ENCODE measurements at regions not wholly inside any gene's neighbourhood (a gene's known extent, or its start where the extent isn't known, plus 50 kb on each side); places are given as distances from the start of the nearest gene placed in this dataset.
"Not testable (repeated sequence)": the region's sequence is repeated elsewhere in the genome, so short reads cannot be mapped to it uniquely, and the experiment has no call there.

- in situ Hi-C loops (cut with MboI; ENCODE audit: low sequenced_read_pairs): not testable (repeated sequence)
Measured at GRCh38 chr10:109809954-109810353, 113.4 kb downstream of the XPNPEP1 start.

- in situ Hi-C loops (cut with MboI; ENCODE audit: low sequenced_read_pairs): not testable (repeated sequence)
Measured at GRCh38 chr10:109801191-109801590, 122.1 kb downstream of the XPNPEP1 start.

GRCh38 chr10:109790647-109791046 lies 132.7 kb downstream of the XPNPEP1 start:
- in situ Hi-C loops (cut with MboI; ENCODE audit: low sequenced_read_pairs): no loop called here

GRCh38 chr10:109784236-109784635 lies 139.1 kb downstream of the XPNPEP1 start:
- in situ Hi-C loops (cut with MboI; ENCODE audit: low sequenced_read_pairs): no loop called here

- in situ Hi-C loops (cut with MboI; ENCODE audit: low sequenced_read_pairs): no loop called here
Measured at GRCh38 chr10:109783286-109783685, 140.0 kb downstream of the XPNPEP1 start.

GRCh38 chr10:109780997-109781396 lies 142.3 kb downstream of the XPNPEP1 start:
- in situ Hi-C loops (cut with MboI; ENCODE audit: low sequenced_read_pairs): no loop called here

- in situ Hi-C loops (cut with MboI; ENCODE audit: low sequenced_read_pairs): no loop called here
Measured at GRCh38 chr10:109778993-109779392, 144.3 kb downstream of the XPNPEP1 start.

GRCh38 chr10:109774121-109774440 lies 149.2 kb downstream of the XPNPEP1 start:
- in situ Hi-C loops (cut with MboI; ENCODE audit: low sequenced_read_pairs): no loop called here

GRCh38 chr10:109773288-109774120 lies 149.8 kb downstream of the XPNPEP1 start:
- in situ Hi-C loops (cut with MboI; ENCODE audit: low sequenced_read_pairs): no loop called here

GRCh38 chr10:109770663-109771062 lies 152.6 kb downstream of the XPNPEP1 start:
- in situ Hi-C loops (cut with MboI; ENCODE audit: low sequenced_read_pairs): no loop called here

- in situ Hi-C loops (cut with MboI; ENCODE audit: low sequenced_read_pairs): no loop called here
Measured at GRCh38 chr10:109769966-109770365, 153.3 kb downstream of the XPNPEP1 start.

- in situ Hi-C loops (cut with MboI; ENCODE audit: low sequenced_read_pairs): no loop called here
Measured at GRCh38 chr10:109765838-109766237, 157.5 kb downstream of the XPNPEP1 start.

GRCh38 chr10:109762555-109762954 lies 160.8 kb downstream of the XPNPEP1 start:
- in situ Hi-C loops (cut with MboI; ENCODE audit: low sequenced_read_pairs): no loop called here

GRCh38 chr10:109757670-109758069 lies 165.6 kb downstream of the XPNPEP1 start:
- in situ Hi-C loops (cut with MboI; ENCODE audit: low sequenced_read_pairs): not testable (repeated sequence)

- in situ Hi-C loops (cut with MboI; ENCODE audit: low sequenced_read_pairs): no loop called here
Measured at GRCh38 chr10:109746861-109747260, 176.4 kb downstream of the XPNPEP1 start.

- in situ Hi-C loops (cut with MboI; ENCODE audit: low sequenced_read_pairs): no loop called here
Measured at GRCh38 chr10:109744020-109744419, 179.3 kb downstream of the XPNPEP1 start.

- in situ Hi-C loops (cut with MboI; ENCODE audit: low sequenced_read_pairs): no loop called here
Measured at GRCh38 chr10:109743574-109743973, 179.7 kb downstream of the XPNPEP1 start.

- in situ Hi-C loops (cut with MboI; ENCODE audit: low sequenced_read_pairs): no loop called here
Measured at GRCh38 chr10:109743146-109743545, 180.2 kb downstream of the XPNPEP1 start.

- in situ Hi-C loops (cut with MboI; ENCODE audit: low sequenced_read_pairs): no loop called here
Measured at GRCh38 chr10:109741712-109742111, 181.6 kb downstream of the XPNPEP1 start.

GRCh38 chr10:109740436-109740835 lies 182.9 kb downstream of the XPNPEP1 start:
- in situ Hi-C loops (cut with MboI; ENCODE audit: low sequenced_read_pairs): no loop called here

GRCh38 chr10:109737626-109738025 lies 185.7 kb downstream of the XPNPEP1 start:
- in situ Hi-C loops (cut with MboI; ENCODE audit: low sequenced_read_pairs): no loop called here

GRCh38 chr10:109737009-109737408 lies 186.3 kb downstream of the XPNPEP1 start:
- in situ Hi-C loops (cut with MboI; ENCODE audit: low sequenced_read_pairs): no loop called here

GRCh38 chr10:109735776-109736175 lies 187.5 kb downstream of the XPNPEP1 start:
- in situ Hi-C loops (cut with MboI; ENCODE audit: low sequenced_read_pairs): no loop called here

Measured in HL-60/S4 treated with phorbol 12-myristate 13-acetate at 8.2 ng/mL for 4 days and 3 days (cell line).